OCI-LY1 (cell line): ENCODE measurements at regions not wholly inside any gene's neighbourhood (a gene's known extent, or its start where the extent isn't known, plus 50 kb on each side); places are given as distances from the start of the nearest gene placed in this dataset.

ENCODE experiments used
- CTCF ChIP-seq: fragments of 200-600 bp; sonication (generic), shearing (Covaris generic); IDR thresholded peaks from 2 replicates; pipeline ENCODE4 v1.5.1; 2017; ENCODE audit warnings: mild to moderate bottlenecking, antibody characterized with exemption, low read length, moderate library complexity, mixed read lengths
- EZH2 ChIP-seq: fragments of 200-600 bp; sonication (generic), shearing (Covaris generic); IDR thresholded peaks from 2 replicates; pipeline ENCODE4 v1.8.0; 2017; ENCODE audit warnings: borderline replicate concordance, mixed run types, mild to moderate bottlenecking, antibody characterized with exemption, low read length, moderate library complexity, mixed read lengths

- no peak for TF ChIP-seq CTCF
- TF ChIP-seq EZH2: no peak
Observed at GRCh38 chr2:41420872-41421271, 626.9 kb upstream of the PKDCC start.
